ENCODE measurements at regions not wholly inside any gene's neighbourhood (a gene's known extent, or its start where the extent isn't known, plus 50 kb on each side); places are given as distances from the start of the nearest gene placed in this dataset.

- Histone ChIP-seq H3K27ac (ENCODE audit: poor library complexity, severe bottlenecking) (peak overlapping the region; percentile 67), H3K27me3 (ENCODE audit: insufficient read depth, poor library complexity, severe bottlenecking) (no peaks in the 10 kb centered on the region), H3K4me1 (ENCODE audit: insufficient read depth, poor library complexity, severe bottlenecking) (peaks cover 20% of the 10 kb centered on the region), H3K36me3 (ENCODE audit: low read depth) (no peaks in the 10 kb centered on the region), H3K9me3 (ENCODE audit: severe bottlenecking) (no peaks in the 10 kb centered on the region), H3K4me3 (ENCODE audit: severe bottlenecking) (no peak overlapping the region)
- ATAC-seq (ENCODE audit: low read depth): no peak
- no peak for DNase-seq (ENCODE audit: low spot score)
- no peak for TF ChIP-seq CTCF (IDR thresholded peaks at IDR 0.05; ENCODE audit: poor library complexity, severe bottlenecking)
Observed at GRCh38 chr2:215729985-215730620, 283.2 kb downstream of the MREG start.

GRCh38 chr2:215728504-215729065 is 284.8 kb downstream of the MREG start:
- TF ChIP-seq CTCF (IDR thresholded peaks at IDR 0.05; ENCODE audit: poor library complexity, severe bottlenecking): no peak
- H3K4me1 ChIP-seq (ENCODE audit: insufficient read depth, poor library complexity, severe bottlenecking): peaks cover 20% of the 10 kb centered on the region
- H3K36me3 ChIP-seq (ENCODE audit: low read depth): no peaks in the 10 kb centered on the region
- ATAC-seq (ENCODE audit: low read depth) (peak; percentile 94), DNase-seq (ENCODE audit: low spot score) (peak; percentile 61)
- no peaks in the 10 kb centered on the region for H3K9me3 ChIP-seq (ENCODE audit: severe bottlenecking)
- no peaks in the 10 kb centered on the region for H3K27me3 ChIP-seq (ENCODE audit: insufficient read depth, poor library complexity, severe bottlenecking)
- H3K4me3 ChIP-seq (ENCODE audit: severe bottlenecking): no peak overlapping the region
- peak overlapping the region; percentile 67 for H3K27ac ChIP-seq (ENCODE audit: poor library complexity, severe bottlenecking)

GRCh38 chr2:215727507-215728503 is 285.5 kb downstream of the MREG start:
- no peak for TF ChIP-seq CTCF (IDR thresholded peaks at IDR 0.05; ENCODE audit: poor library complexity, severe bottlenecking)
- Histone ChIP-seq H3K36me3 (ENCODE audit: low read depth) (no peaks in the 10 kb centered on the region), H3K27ac (ENCODE audit: poor library complexity, severe bottlenecking) (peak overlapping the region; percentile 67), H3K4me1 (ENCODE audit: insufficient read depth, poor library complexity, severe bottlenecking) (peaks cover 20% of the 10 kb centered on the region), H3K9me3 (ENCODE audit: severe bottlenecking) (no peaks in the 10 kb centered on the region), H3K4me3 (ENCODE audit: severe bottlenecking) (no peak overlapping the region), H3K27me3 (ENCODE audit: insufficient read depth, poor library complexity, severe bottlenecking) (no peaks in the 10 kb centered on the region)
- DNase-seq (ENCODE audit: low spot score): no peak
- ATAC-seq (ENCODE audit: low read depth): no peak

- Histone ChIP-seq H3K4me3 (ENCODE audit: severe bottlenecking) (no peak overlapping the region), H3K9me3 (ENCODE audit: severe bottlenecking) (no peaks in the 10 kb centered on the region), H3K27me3 (ENCODE audit: insufficient read depth, poor library complexity, severe bottlenecking) (no peaks in the 10 kb centered on the region), H3K36me3 (ENCODE audit: low read depth) (no peaks in the 10 kb centered on the region), H3K27ac (ENCODE audit: poor library complexity, severe bottlenecking) (no peak overlapping the region), H3K4me1 (ENCODE audit: insufficient read depth, poor library complexity, severe bottlenecking) (peaks cover 20% of the 10 kb centered on the region)
- no peak for TF ChIP-seq CTCF (IDR thresholded peaks at IDR 0.05; ENCODE audit: poor library complexity, severe bottlenecking)
- DNase-seq (ENCODE audit: low spot score) (no peak), ATAC-seq (ENCODE audit: low read depth) (no peak)
Observed at GRCh38 chr2:215726070-215726469, 287.3 kb downstream of the MREG start.

All from RWPE2 (cell line).